Loucy (cell line): ENCODE measurements at regions not wholly inside any gene's neighbourhood (a gene's known extent, or its start where the extent isn't known, plus 50 kb on each side); places are given as distances from the start of the nearest gene placed in this dataset.

Source experiments
- H2AFZ ChIP-seq: fragments of 200-600 bp; sonication (generic); 2 replicates; pipeline ENCODE4 v1.6.0; 2016; ENCODE audit warnings: antibody characterized with exemption, mild to moderate bottlenecking, low read length, moderate library complexity
- H3F3A ChIP-seq: fragments of 200-600 bp; 2 replicates; pipeline ENCODE4 v1.6.0; 2016; ENCODE audit warnings: antibody characterized with exemption, low read depth, mild to moderate bottlenecking
- H3K27me3 ChIP-seq: fragments of 200-600 bp; sonication (generic); 2 replicates; pipeline ENCODE4 v1.6.1; 2014; ENCODE audit warnings: low read length, mild to moderate bottlenecking; ENCODE audit not compliant: insufficient read depth, poor library complexity, severe bottlenecking
- H3K36me3 ChIP-seq: fragments of 200-600 bp; sonication (generic); 2 replicates; pipeline ENCODE4 v1.6.1; 2016; ENCODE audit warnings: low read length; ENCODE audit not compliant: insufficient read depth
- H3K4me1 ChIP-seq: fragments of 200-600 bp; sonication (generic); 2 replicates; pipeline ENCODE4 v1.5.1; 2014; ENCODE audit warnings: low read length, mild to moderate bottlenecking; ENCODE audit not compliant: insufficient read depth, poor library complexity, severe bottlenecking
- H3K4me2 ChIP-seq: fragments of 200-600 bp; sonication (generic); 2 replicates; pipeline ENCODE4 v1.6.0; 2014; ENCODE audit warnings: antibody characterized with exemption, low read length, low read depth, mild to moderate bottlenecking; ENCODE audit not compliant: poor library complexity, severe bottlenecking
- H3K4me3 ChIP-seq: fragments of 200-600 bp; sonication (generic); 2 replicates; pipeline ENCODE4 v1.5.1; 2014; ENCODE audit warnings: low read length, mild to moderate bottlenecking, mixed read lengths; ENCODE audit not compliant: poor library complexity, severe bottlenecking
- H3K79me2 ChIP-seq: fragments of 200-600 bp; sonication (generic); 2 replicates; pipeline ENCODE4 v1.6.1; 2014; ENCODE audit warnings: low read length; ENCODE audit not compliant: insufficient read depth
- H3K9ac ChIP-seq: fragments of 200-600 bp; sonication (generic); 2 replicates; pipeline ENCODE4 v1.6.0; 2014; ENCODE audit warnings: mild to moderate bottlenecking, low read depth, low read length, moderate library complexity; ENCODE audit not compliant: poor library complexity, severe bottlenecking
- H3K9me2 ChIP-seq: fragments of 200-600 bp; sonication (generic); replicated peaks from 2 replicates; pipeline ENCODE4 v1.6.1; 2016; ENCODE audit warnings: low read depth, low read length, mixed read lengths
- H3K9me3 ChIP-seq: fragments of 200-600 bp; sonication (generic); 2 replicates; pipeline ENCODE4 v1.6.1; 2014; ENCODE audit warnings: mild to moderate bottlenecking, antibody characterized with exemption, low read length, low read depth; ENCODE audit not compliant: insufficient read depth
- H4K20me1 ChIP-seq: fragments of 200-600 bp; sonication (generic); 2 replicates; pipeline ENCODE4 v1.6.0; 2014; ENCODE audit warnings: antibody characterized with exemption, low read length, mild to moderate bottlenecking; ENCODE audit not compliant: insufficient read depth, poor library complexity, severe bottlenecking
- EZH2phosphoT487 ChIP-seq: fragments of 200-600 bp; IDR thresholded peaks from 2 replicates; pipeline ENCODE4 v1.6.1; 2018; ENCODE audit warnings: antibody characterized with exemption, mild to moderate bottlenecking, moderate library complexity, borderline replicate concordance
- TF ChIP-seq, protein P1 (sequence below): fragments of 200-600 bp; sonication (generic); conservative IDR thresholded peaks from 2 replicates; pipeline ENCODE4 v1.5.1; 2014; ENCODE audit warnings: mild to moderate bottlenecking, antibody characterized with exemption, low read length

DNA sequence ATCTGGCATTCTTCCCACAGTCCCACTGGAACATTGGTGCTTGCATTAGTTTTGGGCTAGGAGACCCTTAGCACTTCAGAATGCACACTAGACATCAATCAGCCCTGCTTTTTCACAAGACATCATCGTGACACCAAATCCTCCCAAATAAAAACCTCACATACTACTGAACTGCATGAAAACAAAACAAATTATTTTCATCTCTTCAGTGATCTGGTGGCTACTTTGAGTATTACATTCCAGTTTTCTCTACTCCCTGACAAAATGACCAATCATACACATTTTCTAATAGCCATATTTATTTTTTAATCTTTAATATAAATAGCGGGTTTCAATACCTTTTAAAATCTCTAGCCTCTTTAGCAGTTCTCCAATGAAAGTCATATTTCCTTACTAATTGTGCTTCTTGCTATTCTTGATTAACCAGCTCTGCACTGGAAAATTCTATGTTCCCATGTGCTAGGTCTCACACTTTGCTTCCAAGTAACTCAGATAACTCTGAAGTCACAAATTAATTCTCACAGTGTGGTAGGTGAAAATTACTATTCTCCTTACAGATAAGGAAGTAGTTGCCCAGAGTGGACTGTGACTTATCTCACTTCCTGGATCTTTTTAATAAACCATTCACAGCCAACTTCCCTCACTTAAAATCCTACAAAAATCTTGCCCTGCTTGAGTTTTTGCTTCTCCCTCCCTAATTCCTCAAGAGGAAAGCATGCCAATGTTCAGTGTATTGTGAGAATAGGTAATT is 82.5 kb upstream of the EPB41L3 start:
- Histone ChIP-seq H2AFZ (no peak overlapping the region), H3K4me3 (no peak overlapping the region), H3K9me3 (no peaks in the 10 kb centered on the region; the same call in 1 of the 2 replicates), H3K9ac (no peak overlapping the region), H3K79me2 (no peaks in the 10 kb centered on the region), H3F3A (no peaks in the 10 kb centered on the region), H3K4me2 (no peak overlapping the region), H3K4me1 (no peaks in the 10 kb centered on the region), H4K20me1 (no peaks in the 10 kb centered on the region), H3K36me3 (no peaks in the 10 kb centered on the region), H3K9me2 (no peaks in the 10 kb centered on the region), H3K27me3 (no peaks in the 10 kb centered on the region)
- TF ChIP-seq, protein P1, sequence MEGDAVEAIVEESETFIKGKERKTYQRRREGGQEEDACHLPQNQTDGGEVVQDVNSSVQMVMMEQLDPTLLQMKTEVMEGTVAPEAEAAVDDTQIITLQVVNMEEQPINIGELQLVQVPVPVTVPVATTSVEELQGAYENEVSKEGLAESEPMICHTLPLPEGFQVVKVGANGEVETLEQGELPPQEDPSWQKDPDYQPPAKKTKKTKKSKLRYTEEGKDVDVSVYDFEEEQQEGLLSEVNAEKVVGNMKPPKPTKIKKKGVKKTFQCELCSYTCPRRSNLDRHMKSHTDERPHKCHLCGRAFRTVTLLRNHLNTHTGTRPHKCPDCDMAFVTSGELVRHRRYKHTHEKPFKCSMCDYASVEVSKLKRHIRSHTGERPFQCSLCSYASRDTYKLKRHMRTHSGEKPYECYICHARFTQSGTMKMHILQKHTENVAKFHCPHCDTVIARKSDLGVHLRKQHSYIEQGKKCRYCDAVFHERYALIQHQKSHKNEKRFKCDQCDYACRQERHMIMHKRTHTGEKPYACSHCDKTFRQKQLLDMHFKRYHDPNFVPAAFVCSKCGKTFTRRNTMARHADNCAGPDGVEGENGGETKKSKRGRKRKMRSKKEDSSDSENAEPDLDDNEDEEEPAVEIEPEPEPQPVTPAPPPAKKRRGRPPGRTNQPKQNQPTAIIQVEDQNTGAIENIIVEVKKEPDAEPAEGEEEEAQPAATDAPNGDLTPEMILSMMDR, result no peak
- no peak for TF ChIP-seq EZH2phosphoT487

DNA sequence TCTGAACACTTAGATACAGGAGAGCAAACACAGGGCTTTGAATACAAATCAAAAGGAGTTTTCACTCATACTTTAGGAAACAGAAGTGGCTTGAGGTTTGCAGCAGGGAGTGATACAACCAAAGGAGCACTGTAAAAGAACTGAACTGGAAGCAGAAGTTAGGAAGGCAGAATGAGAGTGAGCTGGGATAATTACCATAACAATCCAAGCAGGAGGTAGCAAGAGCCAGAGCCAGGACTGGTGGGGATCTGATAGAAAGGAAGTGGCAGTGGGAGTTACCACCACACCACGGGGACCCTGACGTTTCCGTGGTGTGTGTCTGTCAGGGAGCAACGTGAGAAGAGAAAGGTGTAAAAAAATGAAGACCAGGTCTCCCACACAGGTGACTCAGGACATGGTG is 81.3 kb upstream of the EPB41L3 start:
- no peaks in the 10 kb centered on the region for H4K20me1 ChIP-seq
- H3K36me3 ChIP-seq, result no peaks in the 10 kb centered on the region
- no peaks in the 10 kb centered on the region for H3K4me1 ChIP-seq
- H2AFZ ChIP-seq, result no peak overlapping the region
- H3F3A ChIP-seq, result no peaks in the 10 kb centered on the region
- no peaks in the 10 kb centered on the region; the same call in 1 of the 2 replicates for H3K9me3 ChIP-seq
- no peaks in the 10 kb centered on the region for H3K9me2 ChIP-seq
- H3K4me3 ChIP-seq, result no peak overlapping the region
- no peaks in the 10 kb centered on the region for H3K79me2 ChIP-seq
- no peak for TF ChIP-seq EZH2phosphoT487
- TF ChIP-seq, protein P1, result no peak
- H3K4me2 ChIP-seq, result no peak overlapping the region
- no peaks in the 10 kb centered on the region for H3K27me3 ChIP-seq
- no peak overlapping the region for H3K9ac ChIP-seq

DNA sequence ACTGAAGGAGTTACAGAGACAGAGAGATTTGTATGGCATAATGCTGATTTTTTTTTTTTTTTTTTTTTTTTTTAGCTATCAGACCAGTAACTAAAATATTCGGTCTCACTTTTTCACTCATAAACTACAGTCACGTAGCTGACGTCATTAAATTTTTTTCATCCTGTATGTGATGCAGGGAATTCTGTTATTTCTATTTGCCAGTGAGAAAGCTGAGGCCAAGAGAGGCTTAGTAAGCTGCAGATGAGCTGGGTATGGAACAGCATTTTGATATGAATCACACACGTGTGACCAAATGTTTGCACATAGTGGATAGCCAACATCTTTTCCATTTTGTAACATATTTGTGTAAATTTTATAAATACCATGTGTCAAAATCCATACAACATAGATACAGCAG is 79.1 kb upstream of the EPB41L3 start:
- no peak for TF ChIP-seq EZH2phosphoT487
- TF ChIP-seq, protein P1, result no peak
- Histone ChIP-seq H4K20me1 (no peaks in the 10 kb centered on the region), H3K9me3 (no peaks in the 10 kb centered on the region), H3K79me2 (no peaks in the 10 kb centered on the region), H3K9ac (no peak overlapping the region), H3F3A (no peaks in the 10 kb centered on the region), H2AFZ (no peak overlapping the region), H3K9me2 (no peaks in the 10 kb centered on the region), H3K4me3 (no peak overlapping the region), H3K4me2 (no peak overlapping the region), H3K4me1 (no peaks in the 10 kb centered on the region), H3K36me3 (no peaks in the 10 kb centered on the region), H3K27me3 (no peaks in the 10 kb centered on the region)
